ENCODE measurements at regions not wholly inside any gene's neighbourhood (a gene's known extent, or its start where the extent isn't known, plus 50 kb on each side); places are given as distances from the start of the nearest gene placed in this dataset.

- DNase-seq, result no peak
- no peaks in the 10 kb centered on the region for H3K36me3 ChIP-seq (ENCODE audit: low read depth)
- no peaks in the 10 kb centered on the region for H3K9me3 ChIP-seq
- no peak for TF ChIP-seq CTCF (IDR thresholded peaks at IDR 0.05)
- peaks cover 4% of the 10 kb centered on the region for H3K4me1 ChIP-seq (ENCODE audit: low read depth)
- ATAC-seq, result no peak
- intact Hi-C loops (cut with DNase I, micrococcal nuclease), result no loop called here
- no peak overlapping the region for H3K4me3 ChIP-seq
These were observed 452.2 kb upstream of the SORCS1 start for GRCh38 chr10:107616463-107617410.

GRCh38 chr10:107616031-107616430 is 451.5 kb upstream of the SORCS1 start:
- H3K4me3 ChIP-seq, result no peak overlapping the region
- no peak for TF ChIP-seq CTCF (IDR thresholded peaks at IDR 0.05)
- peaks cover 4% of the 10 kb centered on the region for H3K4me1 ChIP-seq (ENCODE audit: low read depth)
- H3K36me3 ChIP-seq (ENCODE audit: low read depth), result no peaks in the 10 kb centered on the region
- ATAC-seq, result no peak
- intact Hi-C loops (cut with DNase I, micrococcal nuclease), result no loop called here
- DNase-seq, result no peak
- no peaks in the 10 kb centered on the region for H3K9me3 ChIP-seq

- no peak for TF ChIP-seq CTCF (IDR thresholded peaks at IDR 0.05)
- H3K9me3 ChIP-seq, result no peaks in the 10 kb centered on the region
- ATAC-seq (no peak), DNase-seq (no peak)
- no peak overlapping the region for H3K4me3 ChIP-seq
- H3K36me3 ChIP-seq (ENCODE audit: low read depth), result no peaks in the 10 kb centered on the region
- intact Hi-C loops (cut with DNase I, micrococcal nuclease), result no loop called here
- H3K4me1 ChIP-seq (ENCODE audit: low read depth), result peaks cover 4% of the 10 kb centered on the region
These were observed 450.6 kb upstream of the SORCS1 start for GRCh38 chr10:107614939-107615685.

- no peaks in the 10 kb centered on the region for H3K36me3 ChIP-seq (ENCODE audit: low read depth)
- intact Hi-C loops (cut with DNase I, micrococcal nuclease), result no loop called here
- DNase-seq (no peak), ATAC-seq (peak; percentile 36)
- H3K4me1 ChIP-seq (ENCODE audit: low read depth), result no peaks in the 10 kb centered on the region
- TF ChIP-seq CTCF (IDR thresholded peaks at IDR 0.05), result no peak
- H3K4me3 ChIP-seq, result no peak overlapping the region
- no peaks in the 10 kb centered on the region for H3K9me3 ChIP-seq
These were observed 446.6 kb upstream of the SORCS1 start for GRCh38 chr10:107611115-107611514.

GRCh38 chr10:107589081-107589480 is 424.6 kb upstream of the SORCS1 start:
- no peak for ATAC-seq
- no peaks in the 10 kb centered on the region for H3K4me1 ChIP-seq (ENCODE audit: low read depth)
- peaks cover 27% of the 10 kb centered on the region for H3K9me3 ChIP-seq
- intact Hi-C loops (cut with DNase I, micrococcal nuclease), result no loop called here
- no peak for DNase-seq
- no peaks in the 10 kb centered on the region for H3K36me3 ChIP-seq (ENCODE audit: low read depth)
- no peak for TF ChIP-seq CTCF (IDR thresholded peaks at IDR 0.05)
- H3K4me3 ChIP-seq, result no peak overlapping the region

Data from mucosa of descending colon (tissue), 3 donors.